HepG2 (cell line): ENCODE measurements at regions not wholly inside any gene's neighbourhood (a gene's known extent, or its start where the extent isn't known, plus 50 kb on each side); places are given as distances from the start of the nearest gene placed in this dataset.

Experiments
- BCL6 ChIP-seq: IDR thresholded peaks from 2 replicates; pipeline ENCODE4 v1.6.1; 2016; ENCODE audit warnings: missing genetic modification reagents, missing compliant biosample characterization
- FOXA1 ChIP-seq, 2 experiments: fragments of 450-650 bp in 1 of 2; sonication (generic) in 1 of 2; formaldehyde crosslinking in 1 of 2; IDR thresholded peaks; 2 replicates each; pipeline versions ENCODE4 v1.4.0 to v1.6.1; 2016 to 2020; ENCODE audit warnings: missing genetic modification reagents in 1 of 2
- JUND ChIP-seq: sonication (generic); formaldehyde crosslinking; IDR thresholded peaks from 2 replicates; pipeline ENCODE4 v1.8.0; 2022; ENCODE audit warnings: mild to moderate bottlenecking, missing genetic modification reagents
- KAT2B ChIP-seq: fragments of 150-350 bp; IDR thresholded peaks from 2 replicates; pipeline ENCODE4 v1.6.1; 2014; ENCODE audit warnings: low read depth, low read length, borderline replicate concordance
- KLF11 ChIP-seq: IDR thresholded peaks from 2 replicates; pipeline ENCODE4 v1.6.1; 2016; ENCODE audit warnings: missing compliant biosample characterization
- MAFG ChIP-seq: sonication (generic); formaldehyde crosslinking; IDR thresholded peaks from 2 replicates; pipeline ENCODE4 v1.5.1; 2020; ENCODE audit warnings: mild to moderate bottlenecking, missing genetic modification reagents
- NFYB ChIP-seq: sonication (generic); formaldehyde crosslinking; IDR thresholded peaks from 2 replicates; pipeline ENCODE4 v1.4.0; 2020; ENCODE audit warnings: missing genetic modification reagents
- SRSF4 ChIP-seq: fragments of 200-400 bp; formaldehyde crosslinking; IDR thresholded peaks from one replicate; pipeline ENCODE4 v1.6.1; 2018; ENCODE audit warnings: mild to moderate bottlenecking, low read depth, low read length, moderate library complexity; ENCODE audit not compliant: poor library complexity, severe bottlenecking
- TEAD2 ChIP-seq: sonication (generic); formaldehyde crosslinking; IDR thresholded peaks from 2 replicates; pipeline ENCODE4 v1.9.0; 2021; ENCODE audit warnings: missing genetic modification reagents
- ZNF33A ChIP-seq: sonication (generic); formaldehyde crosslinking; IDR thresholded peaks from 2 replicates; pipeline ENCODE4 v1.5.1; 2020; ENCODE audit warnings: missing genetic modification reagents, mild to moderate bottlenecking, moderate library complexity, borderline replicate concordance
- ZNF414 ChIP-seq: sonication (generic); formaldehyde crosslinking; IDR thresholded peaks from 2 replicates; pipeline ENCODE4 v1.5.0; 2020; ENCODE audit warnings: missing genetic modification reagents
- TF ChIP-seq, protein P1 (sequence below): sonication (generic); formaldehyde crosslinking; IDR thresholded peaks from 2 replicates; pipeline ENCODE4 v1.5.0; 2020; ENCODE audit warnings: mild to moderate bottlenecking, missing genetic modification reagents, borderline replicate concordance
- TF ChIP-seq, protein P2 (sequence below): sonication (generic); formaldehyde crosslinking; conservative IDR thresholded peaks from 2 replicates; pipeline ENCODE4 v1.4.0; 2020; ENCODE audit warnings: missing genetic modification reagents
- TF ChIP-seq, protein P3 (sequence below): sonication (generic); formaldehyde crosslinking; IDR thresholded peaks from 2 replicates; pipeline ENCODE4 v1.5.1; 2020; ENCODE audit warnings: mild to moderate bottlenecking, missing genetic modification reagents, moderate library complexity

- TF ChIP-seq, protein P1, sequence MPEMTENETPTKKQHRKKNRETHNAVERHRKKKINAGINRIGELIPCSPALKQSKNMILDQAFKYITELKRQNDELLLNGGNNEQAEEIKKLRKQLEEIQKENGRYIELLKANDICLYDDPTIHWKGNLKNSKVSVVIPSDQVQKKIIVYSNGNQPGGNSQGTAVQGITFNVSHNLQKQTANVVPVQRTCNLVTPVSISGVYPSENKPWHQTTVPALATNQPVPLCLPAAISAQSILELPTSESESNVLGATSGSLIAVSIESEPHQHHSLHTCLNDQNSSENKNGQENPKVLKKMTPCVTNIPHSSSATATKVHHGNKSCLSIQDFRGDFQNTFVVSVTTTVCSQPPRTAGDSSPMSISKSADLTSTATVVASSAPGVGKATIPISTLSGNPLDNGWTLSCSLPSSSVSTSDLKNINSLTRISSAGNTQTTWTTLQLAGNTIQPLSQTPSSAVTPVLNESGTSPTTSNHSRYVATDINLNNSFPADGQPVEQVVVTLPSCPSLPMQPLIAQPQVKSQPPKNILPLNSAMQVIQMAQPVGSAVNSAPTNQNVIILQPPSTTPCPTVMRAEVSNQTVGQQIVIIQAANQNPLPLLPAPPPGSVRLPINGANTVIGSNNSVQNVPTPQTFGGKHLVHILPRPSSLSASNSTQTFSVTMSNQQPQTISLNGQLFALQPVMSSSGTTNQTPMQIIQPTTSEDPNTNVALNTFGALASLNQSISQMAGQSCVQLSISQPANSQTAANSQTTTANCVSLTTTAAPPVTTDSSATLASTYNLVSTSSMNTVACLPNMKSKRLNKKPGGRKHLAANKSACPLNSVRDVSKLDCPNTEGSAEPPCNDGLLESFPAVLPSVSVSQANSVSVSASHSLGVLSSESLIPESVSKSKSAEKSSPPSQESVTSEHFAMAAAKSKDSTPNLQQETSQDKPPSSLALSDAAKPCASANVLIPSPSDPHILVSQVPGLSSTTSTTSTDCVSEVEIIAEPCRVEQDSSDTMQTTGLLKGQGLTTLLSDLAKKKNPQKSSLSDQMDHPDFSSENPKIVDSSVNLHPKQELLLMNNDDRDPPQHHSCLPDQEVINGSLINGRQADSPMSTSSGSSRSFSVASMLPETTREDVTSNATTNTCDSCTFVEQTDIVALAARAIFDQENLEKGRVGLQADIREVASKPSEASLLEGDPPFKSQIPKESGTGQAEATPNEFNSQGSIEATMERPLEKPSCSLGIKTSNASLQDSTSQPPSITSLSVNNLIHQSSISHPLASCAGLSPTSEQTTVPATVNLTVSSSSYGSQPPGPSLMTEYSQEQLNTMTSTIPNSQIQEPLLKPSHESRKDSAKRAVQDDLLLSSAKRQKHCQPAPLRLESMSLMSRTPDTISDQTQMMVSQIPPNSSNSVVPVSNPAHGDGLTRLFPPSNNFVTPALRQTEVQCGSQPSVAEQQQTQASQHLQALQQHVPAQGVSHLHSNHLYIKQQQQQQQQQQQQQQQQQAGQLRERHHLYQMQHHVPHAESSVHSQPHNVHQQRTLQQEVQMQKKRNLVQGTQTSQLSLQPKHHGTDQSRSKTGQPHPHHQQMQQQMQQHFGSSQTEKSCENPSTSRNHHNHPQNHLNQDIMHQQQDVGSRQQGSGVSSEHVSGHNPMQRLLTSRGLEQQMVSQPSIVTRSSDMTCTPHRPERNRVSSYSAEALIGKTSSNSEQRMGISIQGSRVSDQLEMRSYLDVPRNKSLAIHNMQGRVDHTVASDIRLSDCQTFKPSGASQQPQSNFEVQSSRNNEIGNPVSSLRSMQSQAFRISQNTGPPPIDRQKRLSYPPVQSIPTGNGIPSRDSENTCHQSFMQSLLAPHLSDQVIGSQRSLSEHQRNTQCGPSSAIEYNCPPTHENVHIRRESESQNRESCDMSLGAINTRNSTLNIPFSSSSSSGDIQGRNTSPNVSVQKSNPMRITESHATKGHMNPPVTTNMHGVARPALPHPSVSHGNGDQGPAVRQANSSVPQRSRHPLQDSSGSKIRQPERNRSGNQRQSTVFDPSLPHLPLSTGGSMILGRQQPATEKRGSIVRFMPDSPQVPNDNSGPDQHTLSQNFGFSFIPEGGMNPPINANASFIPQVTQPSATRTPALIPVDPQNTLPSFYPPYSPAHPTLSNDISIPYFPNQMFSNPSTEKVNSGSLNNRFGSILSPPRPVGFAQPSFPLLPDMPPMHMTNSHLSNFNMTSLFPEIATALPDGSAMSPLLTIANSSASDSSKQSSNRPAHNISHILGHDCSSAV = no peak
- TF ChIP-seq KLF11 (CRISPR knock-in tag) = no peak
- no peak for TF ChIP-seq NFYB (CRISPR knock-in tag)
- TF ChIP-seq FOXA1 (IDR thresholded peaks at IDR 0.05) = no peak
- no peak for TF ChIP-seq FOXA1 (CRISPR knock-in tag; IDR thresholded peaks at IDR 0.05)
- TF ChIP-seq MAFG (CRISPR knock-in tag) = no peak
- TF ChIP-seq KAT2B = no peak
- no peak for TF ChIP-seq SRSF4
- TF ChIP-seq ZNF33A = no peak
- TF ChIP-seq TEAD2 (CRISPR knock-in tag) = no peak
- TF ChIP-seq, protein P2, sequence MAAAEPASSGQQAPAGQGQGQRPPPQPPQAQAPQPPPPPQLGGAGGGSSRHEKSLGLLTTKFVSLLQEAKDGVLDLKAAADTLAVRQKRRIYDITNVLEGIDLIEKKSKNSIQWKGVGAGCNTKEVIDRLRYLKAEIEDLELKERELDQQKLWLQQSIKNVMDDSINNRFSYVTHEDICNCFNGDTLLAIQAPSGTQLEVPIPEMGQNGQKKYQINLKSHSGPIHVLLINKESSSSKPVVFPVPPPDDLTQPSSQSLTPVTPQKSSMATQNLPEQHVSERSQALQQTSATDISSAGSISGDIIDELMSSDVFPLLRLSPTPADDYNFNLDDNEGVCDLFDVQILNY = no peak
- TF ChIP-seq BCL6 (CRISPR knock-in tag) = no peak
- TF ChIP-seq ZNF414 (CRISPR knock-in tag) = no peak
- TF ChIP-seq, protein P3, sequence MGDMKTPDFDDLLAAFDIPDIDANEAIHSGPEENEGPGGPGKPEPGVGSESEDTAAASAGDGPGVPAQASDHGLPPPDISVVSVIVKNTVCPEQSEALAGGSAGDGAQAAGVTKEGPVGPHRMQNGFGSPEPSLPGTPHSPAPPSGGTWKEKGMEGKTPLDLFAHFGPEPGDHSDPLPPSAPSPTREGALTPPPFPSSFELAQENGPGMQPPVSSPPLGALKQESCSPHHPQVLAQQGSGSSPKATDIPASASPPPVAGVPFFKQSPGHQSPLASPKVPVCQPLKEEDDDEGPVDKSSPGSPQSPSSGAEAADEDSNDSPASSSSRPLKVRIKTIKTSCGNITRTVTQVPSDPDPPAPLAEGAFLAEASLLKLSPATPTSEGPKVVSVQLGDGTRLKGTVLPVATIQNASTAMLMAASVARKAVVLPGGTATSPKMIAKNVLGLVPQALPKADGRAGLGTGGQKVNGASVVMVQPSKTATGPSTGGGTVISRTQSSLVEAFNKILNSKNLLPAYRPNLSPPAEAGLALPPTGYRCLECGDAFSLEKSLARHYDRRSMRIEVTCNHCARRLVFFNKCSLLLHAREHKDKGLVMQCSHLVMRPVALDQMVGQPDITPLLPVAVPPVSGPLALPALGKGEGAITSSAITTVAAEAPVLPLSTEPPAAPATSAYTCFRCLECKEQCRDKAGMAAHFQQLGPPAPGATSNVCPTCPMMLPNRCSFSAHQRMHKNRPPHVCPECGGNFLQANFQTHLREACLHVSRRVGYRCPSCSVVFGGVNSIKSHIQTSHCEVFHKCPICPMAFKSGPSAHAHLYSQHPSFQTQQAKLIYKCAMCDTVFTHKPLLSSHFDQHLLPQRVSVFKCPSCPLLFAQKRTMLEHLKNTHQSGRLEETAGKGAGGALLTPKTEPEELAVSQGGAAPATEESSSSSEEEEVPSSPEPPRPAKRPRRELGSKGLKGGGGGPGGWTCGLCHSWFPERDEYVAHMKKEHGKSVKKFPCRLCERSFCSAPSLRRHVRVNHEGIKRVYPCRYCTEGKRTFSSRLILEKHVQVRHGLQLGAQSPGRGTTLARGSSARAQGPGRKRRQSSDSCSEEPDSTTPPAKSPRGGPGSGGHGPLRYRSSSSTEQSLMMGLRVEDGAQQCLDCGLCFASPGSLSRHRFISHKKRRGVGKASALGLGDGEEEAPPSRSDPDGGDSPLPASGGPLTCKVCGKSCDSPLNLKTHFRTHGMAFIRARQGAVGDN (CRISPR knock-in tag) = no peak
- peak; percentile 72 for TF ChIP-seq JUND (CRISPR knock-in tag)
Measured at GRCh38 chr4:112082954-112083586, 62.2 kb upstream of the FAM241A start (continued).
